ENCODE measurements at regions not wholly inside any gene's neighbourhood (a gene's known extent, or its start where the extent isn't known, plus 50 kb on each side); places are given as distances from the start of the nearest gene placed in this dataset.

- no peak for TF ChIP-seq CTCF (IDR thresholded peaks at IDR 0.05)
- no peak for DNase-seq
- Mint-ChIP-seq H3K4me1 (ENCODE audit: low read depth) (no peaks in the 10 kb centered on the region), H3K27ac (no peak overlapping the region), H3K36me3 (ENCODE audit: low read depth) (no peaks in the 10 kb centered on the region), H3K9me3 (peaks cover 4% of the 10 kb centered on the region), H3K27me3 (peaks cover 6% of the 10 kb centered on the region), H3K4me3 (no peak overlapping the region)
- ChIA-PET POLR2A (interaction anchor here (0.5 kb wide), 1 partner anchor 341 kb away, joined by 3 read pairs; no protein-coding TSS in a partner anchor), CTCF (interaction anchor here (0.6 to 4.7 kb wide), 18 partner anchors 8 to 628 kb away, joined by 3 to 36 read pairs (median 3); partner anchors contain the start of genes CLDN1 and CLDN16)
- ATAC-seq = no peak
- intact Hi-C loops (cut with micrococcal nuclease) = no loop called here
These were observed 97.8 kb downstream of the CLDN1 start for GRCh38 chr3:190224456-190224855.

GRCh38 chr3:190222916-190223315, 99.3 kb downstream of the CLDN1 start:
- no peaks in the 10 kb centered on the region for H3K4me1 Mint-ChIP-seq (ENCODE audit: low read depth)
- ChIA-PET POLR2A (no interaction called here), CTCF (interaction anchor here (4.7 kb wide), 1 partner anchor 99 kb away, joined by 36 read pairs; the partner anchor contains the start of gene CLDN1)
- intact Hi-C loops (cut with micrococcal nuclease) = no loop called here
- H3K36me3 Mint-ChIP-seq (ENCODE audit: low read depth) = no peaks in the 10 kb centered on the region
- peaks cover 4% of the 10 kb centered on the region for H3K9me3 Mint-ChIP-seq
- no peak for ATAC-seq
- H3K27me3 Mint-ChIP-seq = peaks cover 3% of the 10 kb centered on the region
- no peak for DNase-seq
- TF ChIP-seq CTCF (IDR thresholded peaks at IDR 0.05) = no peak
- H3K4me3 Mint-ChIP-seq = no peak overlapping the region
- no peak overlapping the region for H3K27ac Mint-ChIP-seq

- peaks cover 4% of the 10 kb centered on the region for H3K9me3 Mint-ChIP-seq
- H3K27ac Mint-ChIP-seq = no peak overlapping the region
- ATAC-seq (no peak), DNase-seq (no peak)
- peaks cover 3% of the 10 kb centered on the region for H3K27me3 Mint-ChIP-seq
- TF ChIP-seq CTCF (IDR thresholded peaks at IDR 0.05) = no peak
- H3K36me3 Mint-ChIP-seq (ENCODE audit: low read depth) = no peaks in the 10 kb centered on the region
- intact Hi-C loops (cut with micrococcal nuclease) = no loop called here
- POLR2A ChIA-PET = no interaction called here
- CTCF ChIA-PET = no interaction called here
- H3K4me3 Mint-ChIP-seq = no peak overlapping the region
- no peaks in the 10 kb centered on the region for H3K4me1 Mint-ChIP-seq (ENCODE audit: low read depth)
These were observed 99.9 kb downstream of the CLDN1 start for GRCh38 chr3:190222360-190222759.

- Mint-ChIP-seq H3K27ac (no peak overlapping the region), H3K4me1 (ENCODE audit: low read depth) (no peaks in the 10 kb centered on the region), H3K4me3 (no peak overlapping the region), H3K36me3 (ENCODE audit: low read depth) (no peaks in the 10 kb centered on the region), H3K9me3 (peaks cover 4% of the 10 kb centered on the region), H3K27me3 (peaks cover 1% of the 10 kb centered on the region)
- DNase-seq = no peak
- TF ChIP-seq CTCF (IDR thresholded peaks at IDR 0.05) = no peak
- intact Hi-C loops (cut with micrococcal nuclease) = no loop called here
- ATAC-seq = no peak
- POLR2A ChIA-PET = no interaction called here
- CTCF ChIA-PET = no interaction called here
These were observed 99.7 kb upstream of the P3H2 start for GRCh38 chr3:190220362-190220761.

GRCh38 chr3:190217081-190217480, 96.4 kb upstream of the P3H2 start:
- no peak for TF ChIP-seq CTCF (IDR thresholded peaks at IDR 0.05)
- ChIA-PET CTCF (interaction anchor here (1.6 to 4.8 kb wide), 2 partner anchors 106 to 255 kb away, joined by 4 to 22 read pairs; partner anchors contain the start of gene CLDN1), POLR2A (no interaction called here)
- Mint-ChIP-seq H3K27ac (no peak overlapping the region), H3K36me3 (ENCODE audit: low read depth) (no peaks in the 10 kb centered on the region), H3K27me3 (no peaks in the 10 kb centered on the region), H3K4me1 (ENCODE audit: low read depth) (no peaks in the 10 kb centered on the region), H3K4me3 (no peak overlapping the region), H3K9me3 (peaks cover 4% of the 10 kb centered on the region)
- ATAC-seq = no peak
- intact Hi-C loops (cut with micrococcal nuclease) = no loop called here
- no peak for DNase-seq
